ENCODE measurements at regions not wholly inside any gene's neighbourhood (a gene's known extent, or its start where the extent isn't known, plus 50 kb on each side); places are given as distances from the start of the nearest gene placed in this dataset.

DNA sequence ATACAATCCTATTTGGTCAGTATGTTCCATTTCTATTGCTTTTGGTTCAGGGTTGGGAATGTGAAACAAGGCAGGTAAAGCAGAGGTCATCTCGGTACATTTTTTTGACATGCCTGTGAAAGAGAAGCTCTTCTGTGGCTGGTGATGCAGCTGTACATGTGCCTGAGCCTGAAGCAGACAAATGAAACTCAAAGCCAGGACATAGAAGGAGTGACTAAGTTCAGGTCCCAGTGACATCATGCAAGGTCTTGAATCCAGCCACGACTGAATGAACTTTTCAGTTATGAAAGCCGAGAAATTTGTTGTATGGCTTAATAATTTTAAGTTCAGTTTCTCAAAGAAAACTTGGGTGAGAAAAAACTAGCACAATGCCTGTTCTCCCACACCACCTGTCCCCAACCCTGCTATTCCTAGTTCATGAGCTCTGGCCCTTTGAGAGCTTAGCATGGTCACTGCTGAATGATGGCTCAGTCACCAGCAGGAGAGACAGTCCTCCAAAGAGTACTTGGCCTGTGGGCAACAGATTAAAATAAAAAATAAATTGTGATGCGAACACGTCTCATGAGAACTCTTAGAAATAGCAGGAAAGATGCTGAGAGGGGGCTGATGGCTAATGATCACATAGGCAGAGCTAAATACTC is 600.2 kb upstream of the GRM7 start:
- Mint-ChIP-seq H3K4me3 (no peak overlapping the region), H3K36me3 (no peaks in the 10 kb centered on the region)

DNA sequence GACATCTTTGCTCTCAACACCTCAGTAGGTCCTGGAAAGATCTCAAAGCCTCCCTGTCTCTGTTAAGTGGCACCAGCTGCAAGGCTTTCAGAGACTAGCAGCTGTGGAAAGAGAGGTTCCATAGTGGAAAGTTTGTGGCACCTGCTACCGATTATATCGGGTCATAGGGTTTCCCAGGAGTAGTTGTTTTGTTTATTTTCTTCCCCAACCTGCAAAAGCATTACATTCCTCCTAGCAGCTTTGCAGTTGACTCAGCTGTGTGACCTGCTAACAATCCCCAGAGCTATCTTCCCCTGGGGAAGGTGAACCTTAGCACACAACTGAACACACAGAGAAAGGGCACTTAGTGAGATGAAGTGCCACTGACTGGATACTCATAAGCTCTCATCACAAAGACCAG is 598.9 kb upstream of the GRM7 start:
- Mint-ChIP-seq H3K4me1 (no peaks in the 10 kb centered on the region), H3K4me3 (no peak overlapping the region), H3K27me3 (ENCODE audit: low read depth in 3 of 3) (no peaks in the 10 kb centered on the region), H3K36me3 (no peaks in the 10 kb centered on the region), H3K27ac (no peak overlapping the region), H3K9me3 (peaks cover 0 to 3% (median 0%) of the 10 kb centered on the region in 7 donors)
- no peak for DNase-seq
- H3K27ac ChIP-seq (ENCODE audit: low read depth in 1 of 2, low read length in 2 of 2): no peak overlapping the region
- no peak overlapping the region for H3K4me2 ChIP-seq (replicated peaks; ENCODE audit: extremely low read depth, low read length, poor library complexity, severe bottlenecking)
- no peaks in the 10 kb centered on the region for H3K4me1 ChIP-seq (ENCODE audit: control insufficient read depth in 1 of 2, insufficient read depth in 2 of 2, low read length in 2 of 2)
- H3K9ac ChIP-seq (ENCODE audit: insufficient read depth, low read length, poor library complexity, severe bottlenecking): no peak overlapping the region
- no peaks in the 10 kb centered on the region for H3K36me3 ChIP-seq (replicated peaks in 1 of 2; ENCODE audit: control insufficient read depth in 1 of 2, insufficient read depth in 2 of 2, low read length in 2 of 2)
- H3K4me3 ChIP-seq (replicated peaks in 1 of 3; ENCODE audit: low read depth in 2 of 3, low read length in 3 of 3): no peak overlapping the region
- no peaks in the 10 kb centered on the region for H3K9me3 ChIP-seq (replicated peaks in 1 of 2; ENCODE audit: control insufficient read depth in 1 of 2, insufficient read depth in 1 of 2, low read length in 2 of 2)
- WGBS (ENCODE audit: insufficient coverage): no CpG with 5 or more reads among the region's 2 CpGs
- no peaks in the 10 kb centered on the region for H4K20me1 ChIP-seq (ENCODE audit: insufficient read depth, low read length)
- H3K79me2 ChIP-seq (ENCODE audit: insufficient read depth, low read length): no peaks in the 10 kb centered on the region
- no peak overlapping the region for H2AFZ ChIP-seq (ENCODE audit: insufficient read depth, low read depth, low read length, poor library complexity, severe bottlenecking)
- intact Hi-C loops (cut with micrococcal nuclease): no loop called here
- H3K27me3 ChIP-seq (ENCODE audit: control insufficient read depth in 2 of 2, insufficient read depth in 2 of 2, low read length in 2 of 2): no peaks in the 10 kb centered on the region
- TF ChIP-seq, protein P1, sequence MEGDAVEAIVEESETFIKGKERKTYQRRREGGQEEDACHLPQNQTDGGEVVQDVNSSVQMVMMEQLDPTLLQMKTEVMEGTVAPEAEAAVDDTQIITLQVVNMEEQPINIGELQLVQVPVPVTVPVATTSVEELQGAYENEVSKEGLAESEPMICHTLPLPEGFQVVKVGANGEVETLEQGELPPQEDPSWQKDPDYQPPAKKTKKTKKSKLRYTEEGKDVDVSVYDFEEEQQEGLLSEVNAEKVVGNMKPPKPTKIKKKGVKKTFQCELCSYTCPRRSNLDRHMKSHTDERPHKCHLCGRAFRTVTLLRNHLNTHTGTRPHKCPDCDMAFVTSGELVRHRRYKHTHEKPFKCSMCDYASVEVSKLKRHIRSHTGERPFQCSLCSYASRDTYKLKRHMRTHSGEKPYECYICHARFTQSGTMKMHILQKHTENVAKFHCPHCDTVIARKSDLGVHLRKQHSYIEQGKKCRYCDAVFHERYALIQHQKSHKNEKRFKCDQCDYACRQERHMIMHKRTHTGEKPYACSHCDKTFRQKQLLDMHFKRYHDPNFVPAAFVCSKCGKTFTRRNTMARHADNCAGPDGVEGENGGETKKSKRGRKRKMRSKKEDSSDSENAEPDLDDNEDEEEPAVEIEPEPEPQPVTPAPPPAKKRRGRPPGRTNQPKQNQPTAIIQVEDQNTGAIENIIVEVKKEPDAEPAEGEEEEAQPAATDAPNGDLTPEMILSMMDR (IDR thresholded peaks at IDR 0.05): no peak

More for the DNA sequence above, 600.2 kb upstream of the GRM7 start:
- H3K27me3 ChIP-seq (ENCODE audit: control insufficient read depth in 2 of 2, insufficient read depth in 2 of 2, low read length in 2 of 2): no peaks in the 10 kb centered on the region
- H3K4me1 ChIP-seq (ENCODE audit: control insufficient read depth in 1 of 2, insufficient read depth in 2 of 2, low read length in 2 of 2): no peaks in the 10 kb centered on the region
- H3K79me2 ChIP-seq (ENCODE audit: insufficient read depth, low read length): no peaks in the 10 kb centered on the region
- Mint-ChIP-seq H3K4me1 (no peaks in the 10 kb centered on the region), H3K9me3 (peaks cover 0 to 9% (median 4%) of the 10 kb centered on the region in 7 donors), H3K27me3 (ENCODE audit: low read depth in 3 of 3) (no peaks in the 10 kb centered on the region), H3K27ac (no peak overlapping the region)
- H3K4me3 ChIP-seq (replicated peaks in 1 of 3; ENCODE audit: low read depth in 2 of 3, low read length in 3 of 3): no peak overlapping the region
- H4K20me1 ChIP-seq (ENCODE audit: insufficient read depth, low read length): no peaks in the 10 kb centered on the region
- no peak overlapping the region for H3K4me2 ChIP-seq (replicated peaks; ENCODE audit: extremely low read depth, low read length, poor library complexity, severe bottlenecking)
- no peak for DNase-seq
- no peaks in the 10 kb centered on the region for H3K9me3 ChIP-seq (replicated peaks in 1 of 2; ENCODE audit: control insufficient read depth in 1 of 2, insufficient read depth in 1 of 2, low read length in 2 of 2)
- WGBS (ENCODE audit: insufficient coverage): 100% methylated on average over 3 of the region's 5 CpGs
- H3K9ac ChIP-seq (ENCODE audit: insufficient read depth, low read length, poor library complexity, severe bottlenecking): no peak overlapping the region
- H3K27ac ChIP-seq (ENCODE audit: low read depth in 1 of 2, low read length in 2 of 2): no peak overlapping the region
- no peaks in the 10 kb centered on the region for H3K36me3 ChIP-seq (replicated peaks in 1 of 2; ENCODE audit: control insufficient read depth in 1 of 2, insufficient read depth in 2 of 2, low read length in 2 of 2)
- TF ChIP-seq, protein P1 (IDR thresholded peaks at IDR 0.05): no peak
- intact Hi-C loops (cut with micrococcal nuclease): no loop called here
- H2AFZ ChIP-seq (ENCODE audit: insufficient read depth, low read depth, low read length, poor library complexity, severe bottlenecking): no peak overlapping the region
